DND-41 (cell line): ENCODE measurements at regions not wholly inside any gene's neighbourhood (a gene's known extent, or its start where the extent isn't known, plus 50 kb on each side); places are given as distances from the start of the nearest gene placed in this dataset.
"Not testable (repeated sequence)": the region's sequence is repeated elsewhere in the genome, so short reads cannot be mapped to it uniquely, and the experiment has no call there.

Experiments
- ATAC-seq: fragments of 200-7000 bp; cut with Tn5 transposase; 3 replicates; pipeline ENCODE4 v1.9.1; 2021; ENCODE audit warnings: low read depth; ENCODE audit not compliant: insufficient read depth
- DNase-seq: peaks from one replicate; pipeline ENCODE4 v3.0.0-alpha.2; 2020
- H2AFZ ChIP-seq: 2 replicates; pipeline ENCODE4 v1.6.0; 2012; ENCODE audit warnings: low read depth, low read length
- H3K27ac ChIP-seq: 2 replicates; pipeline ENCODE4 v1.5.1; 2012; ENCODE audit warnings: low read length, inconsistent platforms
- H3K27me3 ChIP-seq: fragments of 200-600 bp; sonication (generic); 2 replicates; pipeline ENCODE4 v1.6.0; 2012; ENCODE audit warnings: low read length, mild to moderate bottlenecking, inconsistent platforms; ENCODE audit not compliant: insufficient read depth, poor library complexity
- H3K36me3 ChIP-seq: 2 replicates; pipeline ENCODE4 v1.5.1; 2012; ENCODE audit warnings: low read length, inconsistent platforms; ENCODE audit not compliant: insufficient read depth
- H3K4me1 ChIP-seq: 2 replicates; pipeline ENCODE4 v1.5.1; 2012; ENCODE audit warnings: mild to moderate bottlenecking, low read length; ENCODE audit not compliant: insufficient read depth
- H3K4me2 ChIP-seq: 2 replicates; pipeline ENCODE4 v1.6.0; 2012; ENCODE audit warnings: mild to moderate bottlenecking, moderate library complexity, low read length, inconsistent platforms; ENCODE audit not compliant: insufficient read depth
- H3K4me3 ChIP-seq, 2 experiments: fragments of 200-600 bp in 1 of 2; shearing (Covaris generic) in 1 of 2; 2 replicates each; pipeline ENCODE4 v1.5.1; 2012 to 2016; ENCODE audit warnings: inconsistent platforms in 2 of 2, low read length in 2 of 2, mild to moderate bottlenecking in 2 of 2, low read depth in 1 of 2, moderate library complexity in 1 of 2
- H3K79me2 ChIP-seq: 2 replicates; pipeline ENCODE4 v1.6.0; 2012; ENCODE audit warnings: low read length, inconsistent platforms; ENCODE audit not compliant: insufficient read depth
- H3K9ac ChIP-seq: 2 replicates; pipeline ENCODE4 v1.6.0; 2012; ENCODE audit warnings: low read depth, mild to moderate bottlenecking, inconsistent platforms, low read length, moderate library complexity
- H3K9me3 ChIP-seq: 2 replicates; pipeline ENCODE4 v1.5.1; 2012; ENCODE audit warnings: low read length, moderate library complexity, mild to moderate bottlenecking, inconsistent platforms; ENCODE audit not compliant: insufficient read depth, severe bottlenecking
- H4K20me1 ChIP-seq: 2 replicates; pipeline ENCODE4 v1.6.0; 2012; ENCODE audit warnings: low read length; ENCODE audit not compliant: insufficient read depth
- EZH2 ChIP-seq: IDR thresholded peaks from 3 replicates; pipeline ENCODE4 v1.6.1; 2012; ENCODE audit warnings: borderline replicate concordance, low read depth, mild to moderate bottlenecking, moderate library complexity, low read length, inconsistent platforms; ENCODE audit not compliant: severe bottlenecking
- TF ChIP-seq, protein P1 (sequence below): IDR thresholded peaks from 2 replicates; pipeline ENCODE4 v1.5.1; 2012; ENCODE audit warnings: borderline replicate concordance, low read length, moderate library complexity, mild to moderate bottlenecking; ENCODE audit not compliant: poor library complexity, severe bottlenecking; ENCODE audit errors: extremely low read depth

DNA sequence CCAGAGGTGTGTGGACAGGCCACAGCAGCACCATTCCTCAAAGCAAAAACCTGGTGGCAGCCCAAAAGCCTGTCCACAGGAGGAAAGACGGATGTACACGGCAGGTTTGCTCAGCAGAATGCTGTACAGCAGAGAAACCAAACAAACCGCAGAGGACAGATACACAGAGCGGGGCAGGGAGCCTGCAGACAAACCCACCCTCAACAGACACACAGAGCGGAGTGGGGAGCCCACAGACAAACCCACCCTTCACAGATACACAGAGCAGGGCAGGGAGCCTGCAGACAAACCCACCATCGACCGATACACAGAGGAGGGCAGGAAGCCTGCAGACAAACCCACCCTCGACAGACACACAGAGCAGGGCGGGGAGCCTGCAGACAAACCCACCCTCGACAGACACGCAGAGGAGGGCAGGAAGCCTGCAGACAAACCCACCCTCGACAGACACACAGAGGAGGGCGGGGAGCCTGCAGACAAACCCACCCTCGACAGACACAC is 53.0 kb upstream of the METRNL start:
- Histone ChIP-seq H3K36me3 (peaks cover 63% of the 10 kb centered on the region), H3K27me3 (no peaks in the 10 kb centered on the region), H3K9ac (no peak overlapping the region), H3K27ac (no peak overlapping the region), H3K79me2 (peaks cover 84% of the 10 kb centered on the region), H3K4me1 (no peaks in the 10 kb centered on the region), H3K4me2 (no peak overlapping the region), H4K20me1 (peaks cover 77% of the 10 kb centered on the region), H3K9me3 (no peaks in the 10 kb centered on the region), H3K4me3 (no peak overlapping the region), H2AFZ (no peak overlapping the region)
- no peak for ATAC-seq
- TF ChIP-seq, protein P1, sequence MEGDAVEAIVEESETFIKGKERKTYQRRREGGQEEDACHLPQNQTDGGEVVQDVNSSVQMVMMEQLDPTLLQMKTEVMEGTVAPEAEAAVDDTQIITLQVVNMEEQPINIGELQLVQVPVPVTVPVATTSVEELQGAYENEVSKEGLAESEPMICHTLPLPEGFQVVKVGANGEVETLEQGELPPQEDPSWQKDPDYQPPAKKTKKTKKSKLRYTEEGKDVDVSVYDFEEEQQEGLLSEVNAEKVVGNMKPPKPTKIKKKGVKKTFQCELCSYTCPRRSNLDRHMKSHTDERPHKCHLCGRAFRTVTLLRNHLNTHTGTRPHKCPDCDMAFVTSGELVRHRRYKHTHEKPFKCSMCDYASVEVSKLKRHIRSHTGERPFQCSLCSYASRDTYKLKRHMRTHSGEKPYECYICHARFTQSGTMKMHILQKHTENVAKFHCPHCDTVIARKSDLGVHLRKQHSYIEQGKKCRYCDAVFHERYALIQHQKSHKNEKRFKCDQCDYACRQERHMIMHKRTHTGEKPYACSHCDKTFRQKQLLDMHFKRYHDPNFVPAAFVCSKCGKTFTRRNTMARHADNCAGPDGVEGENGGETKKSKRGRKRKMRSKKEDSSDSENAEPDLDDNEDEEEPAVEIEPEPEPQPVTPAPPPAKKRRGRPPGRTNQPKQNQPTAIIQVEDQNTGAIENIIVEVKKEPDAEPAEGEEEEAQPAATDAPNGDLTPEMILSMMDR, result no peak
- TF ChIP-seq EZH2, result no peak
- DNase-seq, result no peak

DNA sequence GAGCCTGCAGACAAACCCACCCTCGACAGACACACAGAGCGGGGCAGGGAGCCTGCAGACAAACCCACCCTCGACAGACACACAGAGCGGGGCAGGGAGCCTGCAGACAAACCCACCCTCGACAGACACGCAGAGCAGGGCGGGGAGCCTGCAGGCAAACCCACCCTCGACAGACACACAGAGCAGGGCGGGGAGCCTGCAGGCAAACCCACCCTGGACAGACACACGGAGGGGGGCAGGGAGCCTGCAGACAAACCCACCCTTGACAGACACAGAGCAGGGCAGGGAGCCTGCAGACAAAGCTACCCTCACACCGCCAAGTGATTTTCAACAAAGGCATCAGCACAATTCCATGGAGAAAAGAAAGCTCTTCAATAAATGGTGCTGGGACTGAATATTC is 52.5 kb upstream of the METRNL start:
- Histone ChIP-seq H4K20me1 (peaks cover 77% of the 10 kb centered on the region), H3K36me3 (peaks cover 64% of the 10 kb centered on the region), H3K79me2 (peaks cover 84% of the 10 kb centered on the region)
- not testable (repeated sequence) for H3K27me3 ChIP-seq, H2AFZ ChIP-seq, ATAC-seq, H3K4me3 ChIP-seq, H3K27ac ChIP-seq, H3K9ac ChIP-seq, H3K4me2 ChIP-seq, DNase-seq, H3K4me1 ChIP-seq, H3K9me3 ChIP-seq

DNA sequence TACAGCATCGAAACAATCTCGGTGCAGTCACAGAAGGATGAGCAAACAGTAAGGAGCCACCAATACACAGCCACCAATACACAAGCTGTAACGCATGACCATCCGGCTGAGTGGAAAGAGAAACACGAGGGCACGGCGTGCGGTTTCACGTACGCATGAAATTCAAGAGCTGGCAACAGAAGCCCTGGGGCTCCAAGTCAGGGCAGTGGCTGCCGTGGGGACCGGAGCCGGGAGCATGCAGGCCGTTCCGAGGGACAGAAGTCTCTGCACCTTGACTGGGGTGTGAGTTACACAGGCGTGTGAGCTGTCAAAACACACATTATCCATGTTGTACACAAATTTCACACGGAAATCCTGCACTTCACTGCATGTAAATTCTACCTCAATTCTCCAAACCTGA is 50.6 kb upstream of the METRNL start:
- Histone ChIP-seq H3K9me3 (no peaks in the 10 kb centered on the region), H3K4me1 (no peaks in the 10 kb centered on the region), H3K4me2 (no peak overlapping the region), H3K79me2 (peaks cover 91% of the 10 kb centered on the region), H4K20me1 (peaks cover 81% of the 10 kb centered on the region), H3K27ac (no peak overlapping the region), H2AFZ (no peak overlapping the region), H3K4me3 (no peak overlapping the region), H3K27me3 (no peaks in the 10 kb centered on the region), H3K9ac (no peak overlapping the region), H3K36me3 (peaks cover 72% of the 10 kb centered on the region)
- DNase-seq (no peak), ATAC-seq (no peak)
- TF ChIP-seq EZH2, result no peak
- TF ChIP-seq, protein P1, result no peak

DNA sequence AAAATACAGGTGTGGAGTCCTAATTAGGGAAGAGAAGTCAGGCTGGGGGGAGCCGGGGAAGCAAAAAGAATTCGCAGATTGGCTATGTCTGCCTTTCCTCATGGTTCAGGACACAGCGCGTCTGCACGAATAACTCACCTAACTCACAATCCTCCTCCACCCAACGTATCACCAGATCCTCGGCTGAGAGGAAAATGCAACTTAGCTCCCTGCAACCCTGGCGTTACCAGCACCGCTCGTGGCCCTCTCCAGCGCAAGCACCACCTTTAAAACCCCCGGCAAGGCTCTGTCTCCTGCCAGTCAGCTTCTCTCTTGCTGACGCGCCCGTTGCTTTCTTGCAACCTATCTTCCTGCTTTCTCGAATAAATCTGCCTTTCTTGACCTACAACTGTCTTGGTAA is 49.8 kb upstream of the METRNL start:
- Histone ChIP-seq H3K9ac (no peak overlapping the region), H3K4me1 (no peaks in the 10 kb centered on the region), H3K4me2 (no peak overlapping the region), H3K79me2 (peaks cover 90% of the 10 kb centered on the region), H3K4me3 (no peak overlapping the region), H4K20me1 (peaks cover 74% of the 10 kb centered on the region), H3K36me3 (peaks cover 72% of the 10 kb centered on the region), H3K9me3 (no peaks in the 10 kb centered on the region), H3K27me3 (no peaks in the 10 kb centered on the region), H2AFZ (no peak overlapping the region), H3K27ac (no peak overlapping the region)
- ATAC-seq, result no peak
- TF ChIP-seq EZH2, result no peak
- TF ChIP-seq, protein P1, result no peak
- DNase-seq, result no peak
